SK-N-SH (cell line): ENCODE measurements at regions not wholly inside any gene's neighbourhood (a gene's known extent, or its start where the extent isn't known, plus 50 kb on each side); places are given as distances from the start of the nearest gene placed in this dataset.

Source experiments
- CTCF ChIP-seq: fragments of 200-600 bp; sonication (generic); IDR thresholded peaks from 2 replicates; pipeline ENCODE4 v1.6.1; 2017; ENCODE audit warnings: antibody characterized with exemption, mild to moderate bottlenecking, moderate library complexity
- FOXJ3 ChIP-seq: sonication (generic); formaldehyde crosslinking; IDR thresholded peaks from 2 replicates; pipeline ENCODE4 v1.5.1; 2020; ENCODE audit warnings: mild to moderate bottlenecking, missing genetic modification reagents
- POLR2AphosphoS5 ChIP-seq: IDR thresholded peaks from 2 replicates; pipeline ENCODE4 v1.6.1; 2012; ENCODE audit warnings: low read depth, low read length
- RAD21 ChIP-seq: IDR thresholded peaks from 2 replicates; pipeline ENCODE4 v1.6.1; 2012; ENCODE audit warnings: mild to moderate bottlenecking, low read length
- SIN3A ChIP-seq: IDR thresholded peaks from 2 replicates; pipeline ENCODE4 v1.6.1; 2012; ENCODE audit warnings: low read depth, mild to moderate bottlenecking, low read length, moderate library complexity, borderline replicate concordance
- TCF12 ChIP-seq: IDR thresholded peaks from 2 replicates; pipeline ENCODE4 v1.4.0; 2012
- USF2 ChIP-seq: fragments of 150-350 bp; IDR thresholded peaks from 2 replicates; pipeline ENCODE4 v1.6.1; 2017; ENCODE audit warnings: antibody characterized with exemption, low read length, low read depth, borderline replicate concordance

GRCh38 chr2:44098891-44099290, 69.8 kb upstream of the PPM1B start:
- TF ChIP-seq POLR2AphosphoS5, result no peak
- no peak for TF ChIP-seq CTCF
- TF ChIP-seq USF2, result no peak
- TF ChIP-seq RAD21, result no peak
- no peak for TF ChIP-seq FOXJ3 (CRISPR knock-in tag)
- TF ChIP-seq SIN3A, result no peak
- TF ChIP-seq TCF12, result no peak
